ENCODE measurements at regions not wholly inside any gene's neighbourhood (a gene's known extent, or its start where the extent isn't known, plus 50 kb on each side); places are given as distances from the start of the nearest gene placed in this dataset.

DNA sequence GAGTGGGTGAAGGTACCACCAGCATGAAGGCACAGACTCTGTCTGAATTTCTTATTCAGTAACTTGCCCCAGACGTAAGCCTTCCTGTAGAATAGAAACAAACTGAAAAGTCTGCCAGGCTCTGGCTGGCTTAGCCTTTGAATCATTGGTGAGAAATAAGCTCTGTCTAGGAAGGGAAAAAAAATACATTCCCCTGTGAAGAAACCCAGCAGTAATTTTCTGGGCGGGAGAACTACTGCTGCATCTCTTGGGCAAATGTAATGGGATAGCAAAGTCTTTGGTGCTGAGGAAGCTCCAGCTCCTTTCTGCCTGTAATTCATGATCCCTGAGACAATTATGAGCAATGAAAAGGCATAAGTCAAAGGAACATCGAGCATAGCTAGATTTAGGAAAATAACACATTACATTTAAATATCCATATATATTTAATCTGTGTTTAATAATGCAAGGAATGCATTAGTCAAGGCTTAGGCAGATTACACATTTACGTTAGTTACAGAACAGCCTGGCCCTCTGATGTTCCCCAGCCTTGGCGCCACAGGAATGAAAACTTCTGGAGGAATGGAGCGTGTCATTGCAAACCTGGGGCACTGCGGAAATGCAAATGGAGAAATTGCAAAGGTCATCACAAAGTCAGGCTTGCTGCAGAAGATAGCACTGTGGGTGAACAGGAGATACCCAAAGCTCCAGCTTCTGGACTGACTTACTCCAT, 216.3 kb upstream of the CAMK1G start:
- peak; percentile 76 for DNase-seq
- H3K4me3 Mint-ChIP-seq: peak overlapping the region; percentile 72
- no peaks in the 10 kb centered on the region; the same call in 1 of the 2 replicates for H3K27me3 Mint-ChIP-seq (ENCODE audit: insufficient read depth)
- no peaks in the 10 kb centered on the region for H3K36me3 Mint-ChIP-seq (ENCODE audit: low read depth)
- H3K4me1 Mint-ChIP-seq (ENCODE audit: low read depth): peaks cover 84% of the 10 kb centered on the region
- peak overlapping the region; percentile 94 for H3K27ac Mint-ChIP-seq
- no peaks in the 10 kb centered on the region for H3K9me3 Mint-ChIP-seq
- TF ChIP-seq CTCF (IDR thresholded peaks at IDR 0.05): no peak

DNA sequence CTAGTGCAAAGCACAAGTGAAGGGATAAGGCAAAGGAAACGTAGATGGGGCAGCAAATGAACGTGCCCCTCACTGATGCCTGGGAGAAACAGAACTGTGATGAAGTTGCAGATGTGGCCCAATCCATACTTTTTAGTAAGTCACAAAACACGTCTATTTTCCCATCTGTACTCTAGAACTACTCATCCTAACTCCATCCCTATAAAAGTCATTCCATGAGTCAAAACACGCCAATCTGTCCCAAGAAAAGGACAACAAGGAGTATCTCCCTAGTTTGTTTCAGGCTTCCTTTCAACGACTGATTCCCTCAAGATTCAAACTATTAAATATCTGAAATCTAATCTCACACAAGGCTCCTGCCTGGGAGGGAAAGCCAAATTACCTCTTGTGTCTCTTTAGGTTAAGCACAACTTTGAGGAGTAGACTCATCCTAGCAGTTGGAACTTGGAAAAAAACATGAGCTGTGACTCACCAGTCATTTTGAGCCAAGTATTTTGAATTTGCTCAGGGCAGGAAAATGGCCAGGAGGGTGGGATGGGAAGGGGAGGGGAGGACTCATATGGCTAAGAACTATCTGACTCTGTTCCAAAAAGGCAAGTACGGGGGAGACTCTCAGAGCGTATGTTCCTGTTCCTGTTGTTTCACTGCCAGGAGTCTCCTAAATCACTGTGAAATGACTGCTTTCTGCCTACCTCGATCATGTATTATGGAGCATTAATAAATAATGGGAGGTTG, 214.5 kb upstream of the CAMK1G start:
- Mint-ChIP-seq H3K27ac (peak overlapping the region; percentile 94), H3K36me3 (ENCODE audit: low read depth) (no peaks in the 10 kb centered on the region), H3K9me3 (no peaks in the 10 kb centered on the region), H3K4me1 (ENCODE audit: low read depth) (peaks cover 93% of the 10 kb centered on the region), H3K27me3 (ENCODE audit: insufficient read depth) (no peaks in the 10 kb centered on the region; the same call in none of the 2 replicates), H3K4me3 (peak overlapping the region; percentile 64)
- TF ChIP-seq CTCF (IDR thresholded peaks at IDR 0.05): no peak
- DNase-seq: peak; percentile 86

GRCh38 chr1:209370241-209370995, 213.1 kb upstream of the CAMK1G start:
- H3K4me3 Mint-ChIP-seq: no peak overlapping the region
- H3K4me1 Mint-ChIP-seq (ENCODE audit: low read depth): peaks cover 88% of the 10 kb centered on the region
- H3K27me3 Mint-ChIP-seq (ENCODE audit: insufficient read depth): no peaks in the 10 kb centered on the region; the same call in none of the 2 replicates
- H3K9me3 Mint-ChIP-seq: no peaks in the 10 kb centered on the region
- no peak for TF ChIP-seq CTCF (IDR thresholded peaks at IDR 0.05)
- H3K27ac Mint-ChIP-seq: peak overlapping the region; percentile 94; the same call in 1 of the 2 replicates
- no peak for DNase-seq
- no peaks in the 10 kb centered on the region for H3K36me3 Mint-ChIP-seq (ENCODE audit: low read depth)

GRCh38 chr1:209375097-209375496, 208.4 kb upstream of the CAMK1G start:
- H3K4me1 Mint-ChIP-seq (ENCODE audit: low read depth): peaks cover 84% of the 10 kb centered on the region
- no peak for DNase-seq

More at GRCh38 chr1:209375097-209375496, 208.4 kb upstream of the CAMK1G start:
- no peaks in the 10 kb centered on the region for H3K9me3 Mint-ChIP-seq
- TF ChIP-seq CTCF (IDR thresholded peaks at IDR 0.05): no peak
- H3K27ac Mint-ChIP-seq: peak overlapping the region; percentile 8
- peaks cover 2% of the 10 kb centered on the region for H3K27me3 Mint-ChIP-seq (ENCODE audit: insufficient read depth)
- no peaks in the 10 kb centered on the region for H3K36me3 Mint-ChIP-seq (ENCODE audit: low read depth)
- H3K4me3 Mint-ChIP-seq: no peak overlapping the region

Data from HFFc6 (cell line).